ENCODE measurements at regions not wholly inside any gene's neighbourhood (a gene's known extent, or its start where the extent isn't known, plus 50 kb on each side); places are given as distances from the start of the nearest gene placed in this dataset.

DNA sequence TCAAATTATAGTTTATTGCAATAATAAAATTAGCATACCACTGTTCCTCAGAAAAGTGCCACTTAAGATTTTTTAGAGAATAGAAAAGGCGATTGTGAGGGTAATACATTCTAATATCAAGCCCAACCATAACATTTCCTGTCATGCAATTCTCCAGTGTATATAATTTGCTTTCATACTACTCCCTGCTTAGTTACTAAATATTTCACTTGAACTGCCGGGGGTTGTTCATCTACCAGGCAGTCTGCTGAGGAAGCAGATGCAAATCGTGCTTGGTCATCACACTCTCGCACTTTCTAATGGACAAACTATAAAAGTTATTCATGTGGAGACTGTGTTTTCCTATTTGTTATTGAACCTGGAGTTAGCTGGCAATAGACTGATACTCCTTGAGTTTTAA is 645.6 kb upstream of the CBLB start:
- DNase-seq (no peak), ATAC-seq (no peak)
- 54 to 72% methylated on average over 4 of the region's 4 CpGs for WGBS, 2 donors
- Histone ChIP-seq H3K9me3 (no peaks in the 10 kb centered on the region), H3K36me3 (replicated peaks in 1 of 2; ENCODE audit: insufficient read depth in 1 of 2, low read depth in 2 of 2) (no peaks in the 10 kb centered on the region), H3K4me3 (no peak overlapping the region), H3K4me1 (no peaks in the 10 kb centered on the region), H3K27me3 (no peaks in the 10 kb centered on the region), H3K27ac (no peak overlapping the region)
- intact Hi-C loops (cut with DNase I), result no loop called here
- TF ChIP-seq, protein P1, sequence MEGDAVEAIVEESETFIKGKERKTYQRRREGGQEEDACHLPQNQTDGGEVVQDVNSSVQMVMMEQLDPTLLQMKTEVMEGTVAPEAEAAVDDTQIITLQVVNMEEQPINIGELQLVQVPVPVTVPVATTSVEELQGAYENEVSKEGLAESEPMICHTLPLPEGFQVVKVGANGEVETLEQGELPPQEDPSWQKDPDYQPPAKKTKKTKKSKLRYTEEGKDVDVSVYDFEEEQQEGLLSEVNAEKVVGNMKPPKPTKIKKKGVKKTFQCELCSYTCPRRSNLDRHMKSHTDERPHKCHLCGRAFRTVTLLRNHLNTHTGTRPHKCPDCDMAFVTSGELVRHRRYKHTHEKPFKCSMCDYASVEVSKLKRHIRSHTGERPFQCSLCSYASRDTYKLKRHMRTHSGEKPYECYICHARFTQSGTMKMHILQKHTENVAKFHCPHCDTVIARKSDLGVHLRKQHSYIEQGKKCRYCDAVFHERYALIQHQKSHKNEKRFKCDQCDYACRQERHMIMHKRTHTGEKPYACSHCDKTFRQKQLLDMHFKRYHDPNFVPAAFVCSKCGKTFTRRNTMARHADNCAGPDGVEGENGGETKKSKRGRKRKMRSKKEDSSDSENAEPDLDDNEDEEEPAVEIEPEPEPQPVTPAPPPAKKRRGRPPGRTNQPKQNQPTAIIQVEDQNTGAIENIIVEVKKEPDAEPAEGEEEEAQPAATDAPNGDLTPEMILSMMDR (IDR thresholded peaks at IDR 0.05), result no peak
- no peak for TF ChIP-seq POLR2A (IDR thresholded peaks at IDR 0.05)

DNA sequence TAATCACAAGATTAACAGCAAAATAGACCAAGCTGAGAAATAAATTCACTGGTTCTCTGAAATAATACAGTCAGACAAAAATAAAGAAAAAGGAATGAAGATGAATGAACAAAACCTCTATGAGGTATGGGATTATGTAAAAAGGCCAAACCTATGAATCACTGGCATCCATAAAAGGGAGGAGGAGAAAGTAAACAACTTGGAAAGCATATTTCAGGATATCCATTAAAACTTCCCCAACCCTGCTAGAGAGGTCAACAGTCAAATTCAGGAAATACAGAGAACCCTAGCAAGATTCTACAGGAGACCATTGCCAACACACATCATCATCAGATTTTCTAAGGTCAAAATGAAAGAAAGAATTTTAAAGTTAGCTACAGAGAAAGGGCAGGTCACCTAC is 649.7 kb upstream of the CBLB start:
- no peak for DNase-seq
- Histone ChIP-seq H3K4me3 (no peak overlapping the region), H3K4me1 (peaks cover 3% of the 10 kb centered on the region), H3K9me3 (no peaks in the 10 kb centered on the region), H3K27ac (no peak overlapping the region), H3K36me3 (replicated peaks in 1 of 2; ENCODE audit: insufficient read depth in 1 of 2, low read depth in 2 of 2) (no peaks in the 10 kb centered on the region), H3K27me3 (no peaks in the 10 kb centered on the region)
- intact Hi-C loops (cut with DNase I), result no loop called here
- no peak for ATAC-seq
- no peak for TF ChIP-seq POLR2A (IDR thresholded peaks at IDR 0.05)
- TF ChIP-seq, protein P1 (IDR thresholded peaks at IDR 0.05), result no peak

GRCh38 chr3:106522397-106522796 is 653.6 kb upstream of the CBLB start:
- ATAC-seq, result peak; percentile 76
- H3K4me1 ChIP-seq, result peaks cover 3% of the 10 kb centered on the region
- H3K27me3 ChIP-seq, result no peaks in the 10 kb centered on the region
- intact Hi-C loops (cut with DNase I), result no loop called here
- peak in 3 of 4 donors; percentile 20 to 35 (median 21) for DNase-seq
- H3K9me3 ChIP-seq, result no peaks in the 10 kb centered on the region
- WGBS, 2 donors, result 13 to 17% methylated on average over 4 of the region's 4 CpGs
- TF ChIP-seq, protein P1 (IDR thresholded peaks at IDR 0.05), result no peak
- no peak for TF ChIP-seq POLR2A (IDR thresholded peaks at IDR 0.05)
- H3K36me3 ChIP-seq (replicated peaks in 1 of 2; ENCODE audit: insufficient read depth in 1 of 2, low read depth in 2 of 2), result no peaks in the 10 kb centered on the region
- no peak overlapping the region for H3K27ac ChIP-seq
- H3K4me3 ChIP-seq, result no peak overlapping the region

DNA sequence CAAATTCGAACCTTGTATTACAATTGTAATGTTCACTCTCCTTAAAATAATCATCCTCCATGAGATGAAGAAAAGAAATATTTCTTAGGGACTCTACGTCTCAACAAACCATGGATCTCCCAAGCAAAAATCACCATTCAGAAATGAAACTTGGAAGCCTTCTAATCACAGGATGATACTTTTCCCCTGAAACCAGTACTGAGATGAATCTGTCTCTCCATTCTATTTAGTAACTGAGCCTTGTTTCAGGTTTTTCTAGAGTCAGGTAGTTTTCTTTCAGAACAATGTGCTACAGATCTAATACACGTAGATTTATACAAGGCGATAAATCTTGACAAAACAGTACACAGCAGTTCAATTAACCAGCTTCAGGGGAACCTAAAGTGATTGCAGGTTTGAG is 660.1 kb upstream of the CBLB start:
- no peaks in the 10 kb centered on the region for H3K27me3 ChIP-seq
- ATAC-seq, result no peak
- no peak overlapping the region for H3K4me3 ChIP-seq
- no peak overlapping the region for H3K27ac ChIP-seq
- intact Hi-C loops (cut with DNase I), result no loop called here
- TF ChIP-seq, protein P1 (IDR thresholded peaks at IDR 0.05), result no peak
- TF ChIP-seq POLR2A (IDR thresholded peaks at IDR 0.05), result no peak
- no peak for DNase-seq
- H3K4me1 ChIP-seq, result no peaks in the 10 kb centered on the region
- no peaks in the 10 kb centered on the region for H3K9me3 ChIP-seq
- WGBS, 2 donors, result 71 to 77% methylated on average over 4 of the region's 4 CpGs
- no peaks in the 10 kb centered on the region for H3K36me3 ChIP-seq (replicated peaks in 1 of 2; ENCODE audit: insufficient read depth in 1 of 2, low read depth in 2 of 2)

- TF ChIP-seq, protein P1 (IDR thresholded peaks at IDR 0.05), result no peak
- TF ChIP-seq POLR2A (IDR thresholded peaks at IDR 0.05), result no peak
- Histone ChIP-seq H3K36me3 (replicated peaks in 1 of 2; ENCODE audit: insufficient read depth in 1 of 2, low read depth in 2 of 2) (no peaks in the 10 kb centered on the region), H3K9me3 (no peaks in the 10 kb centered on the region), H3K4me1 (no peaks in the 10 kb centered on the region), H3K27ac (no peak overlapping the region), H3K27me3 (no peaks in the 10 kb centered on the region), H3K4me3 (no peak overlapping the region)
- DNase-seq, result no peak
- no peak for ATAC-seq
- intact Hi-C loops (cut with DNase I), result no loop called here
These were observed 660.9 kb upstream of the CBLB start for GRCh38 chr3:106529738-106530137.

Measured in body of pancreas (tissue), 4 donors.